Spleen (tissue), 11 donors: ENCODE measurements at regions not wholly inside any gene's neighbourhood (a gene's known extent, or its start where the extent isn't known, plus 50 kb on each side); places are given as distances from the start of the nearest gene placed in this dataset.
"Not testable (repeated sequence)": the region's sequence is repeated elsewhere in the genome, so short reads cannot be mapped to it uniquely, and the experiment has no call there.

ENCODE experiments used
- DNase-seq: peaks from one replicate; pipeline ENCODE4 v3.0.0-alpha.2; 2020
- H3K27ac ChIP-seq, 8 donors: fragments of 200-600 bp; sonication (generic) in 7 of 8; 1 replicate in 4 of 8; 2 replicates in 4 of 8; pipeline versions ENCODE4 v1.5.0 to v1.8.0; 2016 to 2021; ENCODE audit warnings: inconsistent platforms in 4 of 8, mild to moderate bottlenecking in 4 of 8, moderate library complexity in 1 of 8
- H3K27me3 ChIP-seq, 7 donors: fragments of 200-600 bp; sonication (generic) in 6 of 7; replicated peaks in 1 of 7; 1 replicate in 4 of 7; 2 replicates in 3 of 7; pipeline versions ENCODE4 v1.5.0 to v1.8.0; 2016 to 2021; ENCODE audit warnings: inconsistent platforms in 3 of 7, mild to moderate bottlenecking in 1 of 7
- H3K36me3 ChIP-seq, 6 donors: fragments of 200-600 bp; sonication (generic) in 5 of 6; 1 replicate in 4 of 6; 2 replicates in 2 of 6; pipeline versions ENCODE4 v1.5.0 to v1.8.0; 2016 to 2021; ENCODE audit warnings: inconsistent platforms in 2 of 6
- H3K4me1 ChIP-seq, 6 donors: fragments of 200-600 bp; sonication (generic) in 5 of 6; 1 replicate in 3 of 6; 2 replicates in 3 of 6; pipeline versions ENCODE4 v1.5.0 to v1.8.0; 2016 to 2021; ENCODE audit warnings: inconsistent platforms in 3 of 6
- H3K4me3 ChIP-seq, 8 donors: fragments of 200-600 bp; sonication (generic) in 7 of 8; 1 replicate in 4 of 8; 2 replicates in 4 of 8; pipeline versions ENCODE4 v1.5.0 to v1.8.0; 2016 to 2021; ENCODE audit warnings: inconsistent platforms in 4 of 8, mild to moderate bottlenecking in 4 of 8, moderate library complexity in 2 of 8
- H3K9me3 ChIP-seq, 8 donors: fragments of 200-600 bp; sonication (generic) in 7 of 8; 1 replicate in 4 of 8; 2 replicates in 4 of 8; pipeline versions ENCODE4 v1.5.0 to v1.8.0; 2016 to 2021; ENCODE audit warnings: inconsistent platforms in 4 of 8
- POLR2A ChIP-seq, 3 donors: fragments of 450-650 bp; IDR thresholded peaks; one replicate each; pipeline ENCODE4 v1.5.1; 2017; ENCODE audit warnings: antibody characterized with exemption in 3 of 3, mild to moderate bottlenecking in 1 of 3
- POLR2AphosphoS5 ChIP-seq, 3 donors: sonication (generic); formaldehyde crosslinking; IDR thresholded peaks; one replicate each; pipeline ENCODE4 v1.5.1; 2017; ENCODE audit warnings: antibody characterized with exemption in 3 of 3
- WGBS, 5 donors: extraction: QIAGEN DNeasy Blood & Tissue Kit in 3 of 5; methylation state at CpG; one replicate each; pipeline versions ENCODE4 v1.1.5 to v1.1.7; 2013 to 2018; 5-methylcytosine and 5-hydroxymethylcytosine counted together
- intact Hi-C: fragments of 100-400 bp; cut with DNase I; formaldehyde crosslinking; loops from one replicate; pipeline ENCODE4 v1.15.0; 2023; ENCODE audit warnings: low total_unique reads
- TF ChIP-seq, protein P1 (sequence below), 11 experiments: fragments of 200-600 bp in 7 of 11; fragments of 450-650 bp in 4 of 11; sonication (generic) in 4 of 11; IDR thresholded peaks in 8 of 11; conservative IDR thresholded peaks in 3 of 11; 1 replicate in 7 of 11; 2 replicates in 4 of 11; pipeline versions ENCODE4 v1.4.0 to v1.8.0; 2016 to 2021; ENCODE audit warnings: antibody characterized with exemption in 11 of 11, inconsistent platforms in 4 of 11, mild to moderate bottlenecking in 1 of 11
- donor health status: healthy with polysubstance abuse.
- donor health status: DM: no; HTN: no; CAD: no; lungs with moderate emphysema.
- donor health status: DM: no; HTN: no; CAD: no.
- donor health status: Bipolar disorder and iron deficiency.
- donor health status: healthy.
- donor health status: DM: no; HTN: no; CAD: no.
- donor health status: DM: yes; HTN: yes; CAD: no.

DNA sequence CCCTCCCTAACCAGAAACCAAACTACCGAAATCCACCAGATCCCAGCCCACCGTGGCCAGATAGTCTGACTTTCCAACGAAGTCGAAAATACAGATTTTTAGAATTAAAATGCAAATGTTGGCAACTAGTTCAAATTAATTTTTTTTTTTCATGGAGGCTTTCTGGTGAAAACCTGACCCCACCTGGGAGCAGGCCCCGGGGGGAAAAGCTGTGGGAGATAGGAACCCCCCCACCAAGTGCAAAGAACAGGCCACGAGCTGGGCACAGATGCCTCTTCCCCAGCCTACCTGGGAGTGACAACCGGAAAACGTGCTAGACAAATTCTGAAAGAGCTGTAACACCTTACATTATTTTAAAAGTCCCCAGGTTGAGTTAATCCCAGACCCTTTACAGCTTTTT lies 333.8 kb downstream of the PREX1 start:
- intact Hi-C loops = no loop called here
- WGBS, 5 donors = 77 to 82% (median 79%) methylated on average over 8 of the region's 8 CpGs
- H3K4me1 ChIP-seq = no peaks in the 10 kb centered on the region
- H3K4me3 ChIP-seq = no peak overlapping the region
- DNase-seq = no peak
- H3K36me3 ChIP-seq = no peaks in the 10 kb centered on the region
- H3K27me3 ChIP-seq = peaks cover 0 to 26% (median 0%) of the 10 kb centered on the region in 7 donors
- no peaks in the 10 kb centered on the region for H3K9me3 ChIP-seq
- no peak overlapping the region for H3K27ac ChIP-seq
- TF ChIP-seq, protein P1, sequence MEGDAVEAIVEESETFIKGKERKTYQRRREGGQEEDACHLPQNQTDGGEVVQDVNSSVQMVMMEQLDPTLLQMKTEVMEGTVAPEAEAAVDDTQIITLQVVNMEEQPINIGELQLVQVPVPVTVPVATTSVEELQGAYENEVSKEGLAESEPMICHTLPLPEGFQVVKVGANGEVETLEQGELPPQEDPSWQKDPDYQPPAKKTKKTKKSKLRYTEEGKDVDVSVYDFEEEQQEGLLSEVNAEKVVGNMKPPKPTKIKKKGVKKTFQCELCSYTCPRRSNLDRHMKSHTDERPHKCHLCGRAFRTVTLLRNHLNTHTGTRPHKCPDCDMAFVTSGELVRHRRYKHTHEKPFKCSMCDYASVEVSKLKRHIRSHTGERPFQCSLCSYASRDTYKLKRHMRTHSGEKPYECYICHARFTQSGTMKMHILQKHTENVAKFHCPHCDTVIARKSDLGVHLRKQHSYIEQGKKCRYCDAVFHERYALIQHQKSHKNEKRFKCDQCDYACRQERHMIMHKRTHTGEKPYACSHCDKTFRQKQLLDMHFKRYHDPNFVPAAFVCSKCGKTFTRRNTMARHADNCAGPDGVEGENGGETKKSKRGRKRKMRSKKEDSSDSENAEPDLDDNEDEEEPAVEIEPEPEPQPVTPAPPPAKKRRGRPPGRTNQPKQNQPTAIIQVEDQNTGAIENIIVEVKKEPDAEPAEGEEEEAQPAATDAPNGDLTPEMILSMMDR (IDR thresholded peaks at IDR 0.05 in 8 of 11, conservative IDR thresholded peaks at IDR 0.05 in 3 of 11) = no peak
- TF ChIP-seq POLR2A (IDR thresholded peaks at IDR 0.05) (no peak), POLR2AphosphoS5 (IDR thresholded peaks at IDR 0.05) (no peak)

DNA sequence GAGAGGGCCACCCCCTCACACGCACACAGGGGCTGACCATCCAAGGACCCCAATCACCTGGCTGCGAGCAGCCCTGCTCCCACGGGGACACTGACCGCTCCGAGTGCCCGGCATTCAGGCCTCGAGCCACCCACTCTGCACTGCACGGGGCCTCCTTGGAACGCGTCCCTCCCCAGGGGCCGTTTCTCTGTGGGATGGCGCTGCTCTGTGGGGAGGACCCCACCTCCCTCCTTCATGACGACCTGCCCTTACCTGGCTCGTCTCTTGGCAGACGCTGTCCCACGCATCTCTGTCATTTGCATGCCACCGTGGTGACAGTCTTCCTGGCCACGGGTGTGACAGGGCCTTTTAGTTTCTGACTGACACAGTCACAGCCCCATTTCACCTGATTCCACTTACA lies 334.5 kb downstream of the PREX1 start:
- H3K4me1 ChIP-seq, H3K36me3 ChIP-seq, intact Hi-C loops, DNase-seq, H3K4me3 ChIP-seq, H3K9me3 ChIP-seq, H3K27ac ChIP-seq: not testable (repeated sequence)
- WGBS, 5 donors = 70 to 79% (median 75%) methylated on average over 13 to 18 of the region's 18 CpGs
- H3K27me3 ChIP-seq = peaks cover 0 to 32% (median 0%) of the 10 kb centered on the region in 7 donors

DNA sequence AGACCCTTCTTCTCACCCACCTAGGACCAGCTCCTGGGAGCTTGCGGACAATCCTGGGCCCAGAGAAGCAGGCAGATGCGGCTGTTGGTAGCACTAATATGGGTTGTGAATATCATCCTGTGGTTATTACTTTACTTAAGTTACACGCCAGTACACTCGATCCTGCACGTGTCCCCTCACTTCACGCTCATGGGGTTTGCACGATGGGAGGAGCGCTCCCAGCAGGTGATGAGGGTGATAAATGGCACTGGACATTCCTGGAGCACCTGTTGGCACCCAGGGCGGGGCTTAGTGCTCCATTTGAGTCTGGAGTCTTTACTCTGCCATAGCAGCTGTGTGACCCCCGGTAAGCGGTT lies 335.1 kb downstream of the PREX1 start:
- WGBS, 5 donors = 77 to 95% (median 87%) methylated on average over 11 of the region's 11 CpGs
- H3K36me3 ChIP-seq = no peaks in the 10 kb centered on the region
- intact Hi-C loops = no loop called here
- no peaks in the 10 kb centered on the region for H3K9me3 ChIP-seq
- H3K27me3 ChIP-seq = peaks cover 0 to 37% (median 0%) of the 10 kb centered on the region in 7 donors
- DNase-seq = no peak
- no peak overlapping the region for H3K4me3 ChIP-seq
- H3K4me1 ChIP-seq = no peaks in the 10 kb centered on the region
- no peak overlapping the region for H3K27ac ChIP-seq
- TF ChIP-seq POLR2AphosphoS5 (IDR thresholded peaks at IDR 0.05) (no peak), POLR2A (IDR thresholded peaks at IDR 0.05) (no peak)
- TF ChIP-seq, protein P1 (IDR thresholded peaks at IDR 0.05 in 8 of 11, conservative IDR thresholded peaks at IDR 0.05 in 3 of 11) = no peak

DNA sequence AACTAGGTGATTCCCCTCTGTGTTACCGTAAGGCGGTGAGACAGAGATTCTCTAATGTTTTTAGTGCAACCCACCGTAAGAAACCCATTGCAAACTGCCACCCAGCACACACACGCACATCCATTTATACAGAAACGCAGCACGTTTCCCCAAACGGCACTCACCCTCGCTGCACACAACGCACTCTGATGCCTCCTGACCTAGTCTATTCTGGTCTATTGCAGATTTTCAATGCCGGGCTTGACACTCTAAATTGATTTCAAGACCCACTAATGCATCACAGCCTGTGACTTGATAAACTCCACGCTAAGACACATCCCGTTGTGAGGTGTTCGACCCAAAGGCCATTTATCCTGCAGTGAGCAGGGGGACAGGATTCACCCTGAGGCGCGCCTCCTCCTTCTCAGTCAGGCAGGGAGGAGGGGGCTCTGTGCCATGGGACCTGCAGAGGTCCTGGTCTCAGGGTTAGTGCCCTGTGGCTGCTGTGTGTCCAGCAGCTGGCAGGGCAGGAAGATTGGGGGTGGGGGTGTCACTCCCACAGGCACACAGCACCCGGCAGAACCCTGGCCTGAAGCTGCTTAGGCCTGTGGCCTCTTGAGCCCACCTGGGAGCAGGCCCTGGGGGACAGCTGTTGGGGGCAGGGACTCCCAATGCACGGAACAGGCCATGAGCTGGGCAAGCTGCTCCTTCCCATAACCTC lies 335.6 kb downstream of the PREX1 start:
- TF ChIP-seq, protein P1 (IDR thresholded peaks at IDR 0.05 in 8 of 11, conservative IDR thresholded peaks at IDR 0.05 in 3 of 11) = no peak
- no peak for TF ChIP-seq POLR2A (IDR thresholded peaks at IDR 0.05)
- TF ChIP-seq POLR2AphosphoS5 (IDR thresholded peaks at IDR 0.05) = no peak
- Histone ChIP-seq H3K27me3 (peaks cover 0 to 42% (median 0%) of the 10 kb centered on the region in 7 donors), H3K4me1 (no peaks in the 10 kb centered on the region), H3K36me3 (no peaks in the 10 kb centered on the region), H3K9me3 (no peaks in the 10 kb centered on the region), H3K27ac (no peak overlapping the region), H3K4me3 (no peak overlapping the region)
- no peak for DNase-seq
- intact Hi-C loops = no loop called here
- 80 to 86% (median 82%) methylated on average over 17 of the region's 17 CpGs for WGBS, 5 donors
